ENCODE measurements at regions not wholly inside any gene's neighbourhood (a gene's known extent, or its start where the extent isn't known, plus 50 kb on each side); places are given as distances from the start of the nearest gene placed in this dataset.

DNA sequence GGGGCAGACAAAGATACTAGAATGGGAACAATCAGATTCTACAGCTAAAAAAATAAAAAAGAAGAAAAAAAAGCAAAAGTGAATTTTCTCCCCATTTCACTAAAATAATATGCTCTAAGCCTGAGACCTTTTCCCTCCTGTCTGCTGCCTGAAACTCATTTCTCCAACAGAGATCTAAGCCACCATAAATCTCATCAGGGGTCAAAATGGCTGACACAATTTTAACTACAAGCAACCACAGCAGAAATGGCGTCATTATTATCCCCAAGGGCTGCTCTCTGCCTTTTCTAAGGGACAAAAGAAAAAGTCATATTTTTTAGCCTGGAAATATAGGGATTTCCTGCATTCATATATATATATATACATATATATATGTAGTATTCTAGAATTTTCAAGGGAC, 183.7 kb upstream of the CAMK1G start:
- H3K36me3 Mint-ChIP-seq (ENCODE audit: insufficient read depth), result no peaks in the 10 kb centered on the region
- TF ChIP-seq, protein P1, sequence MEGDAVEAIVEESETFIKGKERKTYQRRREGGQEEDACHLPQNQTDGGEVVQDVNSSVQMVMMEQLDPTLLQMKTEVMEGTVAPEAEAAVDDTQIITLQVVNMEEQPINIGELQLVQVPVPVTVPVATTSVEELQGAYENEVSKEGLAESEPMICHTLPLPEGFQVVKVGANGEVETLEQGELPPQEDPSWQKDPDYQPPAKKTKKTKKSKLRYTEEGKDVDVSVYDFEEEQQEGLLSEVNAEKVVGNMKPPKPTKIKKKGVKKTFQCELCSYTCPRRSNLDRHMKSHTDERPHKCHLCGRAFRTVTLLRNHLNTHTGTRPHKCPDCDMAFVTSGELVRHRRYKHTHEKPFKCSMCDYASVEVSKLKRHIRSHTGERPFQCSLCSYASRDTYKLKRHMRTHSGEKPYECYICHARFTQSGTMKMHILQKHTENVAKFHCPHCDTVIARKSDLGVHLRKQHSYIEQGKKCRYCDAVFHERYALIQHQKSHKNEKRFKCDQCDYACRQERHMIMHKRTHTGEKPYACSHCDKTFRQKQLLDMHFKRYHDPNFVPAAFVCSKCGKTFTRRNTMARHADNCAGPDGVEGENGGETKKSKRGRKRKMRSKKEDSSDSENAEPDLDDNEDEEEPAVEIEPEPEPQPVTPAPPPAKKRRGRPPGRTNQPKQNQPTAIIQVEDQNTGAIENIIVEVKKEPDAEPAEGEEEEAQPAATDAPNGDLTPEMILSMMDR (IDR thresholded peaks at IDR 0.05; ENCODE audit: unreplicated experiment), result no peak

DNA sequence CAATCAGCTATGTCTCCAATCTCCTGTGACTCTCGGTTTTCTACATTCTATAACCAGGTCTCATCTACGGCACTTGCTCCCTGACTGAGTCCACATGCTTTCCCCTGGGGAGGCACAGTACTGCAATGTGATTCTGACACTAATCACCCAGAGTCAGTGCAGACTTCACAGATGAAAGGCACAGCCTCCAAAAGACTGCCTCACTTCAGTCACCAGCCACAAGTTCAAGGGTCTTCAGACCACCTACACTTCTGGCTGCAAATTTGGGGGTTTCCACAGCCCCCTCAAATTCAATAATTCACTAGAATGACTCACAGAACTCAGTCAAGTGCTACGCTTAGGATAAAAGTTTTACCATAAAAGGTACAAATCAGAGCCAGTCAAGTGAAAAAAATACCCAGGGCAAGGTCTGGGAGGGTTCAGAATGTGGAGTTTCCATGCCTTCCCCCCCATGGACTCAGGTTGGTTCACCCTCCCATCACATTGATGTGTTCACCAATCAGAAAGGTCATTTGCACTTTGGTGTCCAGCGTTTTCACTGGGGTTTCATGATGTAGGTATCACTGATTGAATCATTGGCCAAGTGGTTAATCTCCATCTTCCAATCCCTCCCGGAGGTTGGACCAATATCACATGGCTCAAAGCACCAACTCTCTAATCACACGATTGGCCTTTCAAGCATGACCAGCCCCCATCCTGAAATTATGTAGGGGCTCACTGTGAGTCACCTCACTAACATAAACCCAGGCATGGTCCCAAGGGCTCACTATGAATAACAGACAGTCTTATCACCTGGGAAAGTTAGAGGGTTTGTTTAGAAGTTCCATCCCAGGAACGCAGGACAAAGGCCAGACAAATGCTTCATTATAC, 182.9 kb upstream of the CAMK1G start:
- Mint-ChIP-seq H3K27me3 (peaks cover 3% of the 10 kb centered on the region), H3K36me3 (ENCODE audit: insufficient read depth) (no peaks in the 10 kb centered on the region), H3K4me3 (ENCODE audit: low read depth) (no peak overlapping the region), H3K9me3 (ENCODE audit: low read depth) (no peaks in the 10 kb centered on the region), H3K27ac (no peak overlapping the region), H3K4me1 (ENCODE audit: low read depth) (peaks cover 17% of the 10 kb centered on the region)
- no peak for DNase-seq (ENCODE audit: low spot score, unreplicated experiment)
- TF ChIP-seq, protein P1 (IDR thresholded peaks at IDR 0.05; ENCODE audit: unreplicated experiment), result no peak

More for the DNA sequence above, 183.7 kb upstream of the CAMK1G start:
- H3K4me1 Mint-ChIP-seq (ENCODE audit: low read depth), result peaks cover 18% of the 10 kb centered on the region
- peaks cover 3% of the 10 kb centered on the region for H3K27me3 Mint-ChIP-seq
- H3K9me3 Mint-ChIP-seq (ENCODE audit: low read depth), result no peaks in the 10 kb centered on the region
- no peak overlapping the region for H3K4me3 Mint-ChIP-seq (ENCODE audit: low read depth)
- no peak for DNase-seq (ENCODE audit: low spot score, unreplicated experiment)
- no peak overlapping the region for H3K27ac Mint-ChIP-seq

DNA sequence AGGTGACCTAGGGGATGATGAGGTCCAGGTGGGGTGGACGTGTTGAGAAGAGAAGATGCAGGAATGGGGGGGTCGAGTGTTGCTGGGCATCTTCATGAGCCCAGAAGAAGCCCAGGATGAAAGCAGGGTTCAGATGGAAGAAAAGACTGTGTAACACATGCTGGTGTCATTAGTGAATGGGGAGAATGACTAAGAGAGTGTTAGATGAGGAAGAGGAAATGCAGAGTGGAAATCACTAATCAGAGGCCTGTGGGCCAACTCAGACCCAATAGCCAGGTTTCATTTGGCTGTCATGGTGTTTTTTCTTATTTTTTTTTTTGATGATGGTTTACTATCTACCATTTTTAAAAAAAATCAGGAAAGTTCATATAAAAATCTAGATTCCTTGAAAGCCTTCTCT, 180.8 kb upstream of the CAMK1G start:
- H3K9me3 Mint-ChIP-seq (ENCODE audit: low read depth), result peaks cover 2% of the 10 kb centered on the region
- no peak overlapping the region for H3K27ac Mint-ChIP-seq
- TF ChIP-seq, protein P1 (IDR thresholded peaks at IDR 0.05; ENCODE audit: unreplicated experiment), result no peak
- H3K4me3 Mint-ChIP-seq (ENCODE audit: low read depth), result no peak overlapping the region
- H3K36me3 Mint-ChIP-seq (ENCODE audit: insufficient read depth), result no peaks in the 10 kb centered on the region
- peaks cover 15% of the 10 kb centered on the region for H3K4me1 Mint-ChIP-seq (ENCODE audit: low read depth)
- H3K27me3 Mint-ChIP-seq, result peaks cover 3% of the 10 kb centered on the region
- DNase-seq (ENCODE audit: low spot score, unreplicated experiment), result no peak

DNA sequence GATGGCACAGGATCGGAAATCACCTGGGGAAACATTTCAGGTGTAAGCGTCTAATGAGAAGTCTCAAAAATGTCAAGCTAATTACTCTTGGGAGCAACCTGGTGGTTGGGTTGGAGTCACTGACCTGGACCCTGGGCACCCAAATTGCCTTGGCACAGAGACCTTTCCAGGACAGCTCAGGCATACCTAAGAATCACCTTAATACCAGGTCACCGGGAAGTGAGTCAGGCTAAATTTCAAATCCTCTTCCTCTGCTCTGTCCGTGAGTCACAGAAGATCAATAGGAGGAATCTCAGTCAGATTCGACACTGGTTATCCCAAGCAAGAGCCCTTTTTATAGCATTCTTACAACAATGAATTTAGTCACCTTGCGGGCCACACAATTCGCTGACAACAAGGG, 179.6 kb upstream of the CAMK1G start:
- Mint-ChIP-seq H3K27ac (no peak overlapping the region), H3K27me3 (no peaks in the 10 kb centered on the region), H3K4me3 (ENCODE audit: low read depth) (no peak overlapping the region), H3K9me3 (ENCODE audit: low read depth) (peaks cover 3% of the 10 kb centered on the region), H3K36me3 (ENCODE audit: insufficient read depth) (no peaks in the 10 kb centered on the region), H3K4me1 (ENCODE audit: low read depth) (peaks cover 15% of the 10 kb centered on the region)
- no peak for DNase-seq (ENCODE audit: low spot score, unreplicated experiment)
- TF ChIP-seq, protein P1 (IDR thresholded peaks at IDR 0.05; ENCODE audit: unreplicated experiment), result no peak

DNA sequence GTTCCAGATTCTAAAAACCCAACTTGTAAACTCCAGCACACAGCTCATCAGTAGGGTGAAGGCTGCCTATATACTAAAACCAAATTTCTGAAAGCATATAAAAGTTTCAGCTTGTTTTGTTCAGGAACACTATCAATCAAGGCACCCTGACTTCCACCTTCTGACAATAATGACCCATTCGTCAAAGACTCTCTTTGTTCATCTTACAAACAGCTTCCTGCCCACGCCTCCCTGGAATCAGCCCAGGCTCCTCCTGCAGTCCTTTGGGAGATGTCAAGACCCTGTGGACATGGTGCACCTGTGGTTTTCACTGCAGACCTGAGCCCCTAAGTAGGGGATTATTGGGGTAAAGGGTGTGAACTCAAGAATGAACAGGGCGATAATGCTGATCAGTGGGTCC, 178.9 kb upstream of the CAMK1G start:
- Mint-ChIP-seq H3K36me3 (ENCODE audit: insufficient read depth) (no peaks in the 10 kb centered on the region), H3K27me3 (no peaks in the 10 kb centered on the region), H3K4me3 (ENCODE audit: low read depth) (no peak overlapping the region), H3K9me3 (ENCODE audit: low read depth) (peaks cover 3% of the 10 kb centered on the region), H3K4me1 (ENCODE audit: low read depth) (peaks cover 15% of the 10 kb centered on the region), H3K27ac (no peak overlapping the region)
- TF ChIP-seq, protein P1 (IDR thresholded peaks at IDR 0.05; ENCODE audit: unreplicated experiment), result no peak
- no peak for DNase-seq (ENCODE audit: low spot score, unreplicated experiment)
